BLaER1 treated with 17β-estradiol and CSF1 and Interleukin-3, amounts not matched to agents 10 nM and 100 nM (cell line): ENCODE measurements at regions not wholly inside any gene's neighbourhood (a gene's known extent, or its start where the extent isn't known, plus 50 kb on each side); places are given as distances from the start of the nearest gene placed in this dataset.
"Not testable (repeated sequence)": the region's sequence is repeated elsewhere in the genome, so short reads cannot be mapped to it uniquely, and the experiment has no call there.

ENCODE experiments used
- H3K27ac ChIP-seq, 11 experiments: shearing (Covaris generic); formaldehyde crosslinking; 2 replicates each; pipeline ENCODE4 v1.8.1; 2022
- H3K27me3 ChIP-seq, 11 experiments: shearing (Covaris generic); formaldehyde crosslinking; 2 replicates each; pipeline ENCODE4 v1.8.1; 2022
- H3K36me3 ChIP-seq, 11 experiments: shearing (Covaris generic); formaldehyde crosslinking; 2 replicates each; pipeline ENCODE4 v1.8.1; 2022
- H3K4me1 ChIP-seq, 10 experiments: shearing (Covaris generic); formaldehyde crosslinking; 2 replicates each; pipeline ENCODE4 v1.8.1; 2022
- H3K4me2 ChIP-seq, 11 experiments: shearing (Covaris generic); formaldehyde crosslinking; 2 replicates each; pipeline ENCODE4 v1.8.1; 2022
- H3K4me3 ChIP-seq, 10 experiments: shearing (Covaris generic); formaldehyde crosslinking; 2 replicates each; pipeline ENCODE4 v1.8.1; 2022
- H3K9ac ChIP-seq, 11 experiments: shearing (Covaris generic); formaldehyde crosslinking; 2 replicates each; pipeline ENCODE4 v1.8.1; 2022
- H3K9me3 ChIP-seq, 11 experiments: shearing (Covaris generic); formaldehyde crosslinking; replicated peaks in 1 of 11; 2 replicates each; pipeline ENCODE4 v1.8.1; 2022
- H4K20me1 ChIP-seq, 11 experiments: shearing (Covaris generic); formaldehyde crosslinking; 2 replicates each; pipeline ENCODE4 v1.8.1; 2022
- Cebpa-rat ChIP-seq, 11 experiments: shearing (Covaris generic); IDR thresholded peaks; 2 replicates each; pipeline ENCODE4 v1.8.1; 2022

GRCh38 chr6:153368131-153368530 is 237.0 kb upstream of the RGS17 start:
- no peak overlapping the region for H3K27ac ChIP-seq
- no peak overlapping the region for H3K9ac ChIP-seq
- H3K9me3 ChIP-seq: no peaks in the 10 kb centered on the region; a peak in 1 of 22 replicates
- H3K4me3 ChIP-seq: no peak overlapping the region
- H3K36me3 ChIP-seq: no peaks in the 10 kb centered on the region
- no peaks in the 10 kb centered on the region for H3K27me3 ChIP-seq
- H3K4me2 ChIP-seq: no peak overlapping the region
- H3K4me1 ChIP-seq: no peaks in the 10 kb centered on the region
- H4K20me1 ChIP-seq: no peaks in the 10 kb centered on the region
- no peak for TF ChIP-seq Cebpa-rat (IDR thresholded peaks at IDR 0.05)

- H3K27ac ChIP-seq: no peak overlapping the region
- no peak for TF ChIP-seq Cebpa-rat (IDR thresholded peaks at IDR 0.05)
- H3K9ac ChIP-seq: no peak overlapping the region
- H3K36me3 ChIP-seq: no peaks in the 10 kb centered on the region
- no peaks in the 10 kb centered on the region for H3K27me3 ChIP-seq
- H4K20me1 ChIP-seq: no peaks in the 10 kb centered on the region
- no peaks in the 10 kb centered on the region for H3K4me1 ChIP-seq
- H3K4me2 ChIP-seq: no peak overlapping the region
- H3K9me3 ChIP-seq: no peaks in the 10 kb centered on the region; a peak in 1 of 22 replicates
- no peak overlapping the region for H3K4me3 ChIP-seq
These were observed 235.9 kb upstream of the RGS17 start for GRCh38 chr6:153367021-153367420.

- Histone ChIP-seq H3K4me2 (no peak overlapping the region), H3K36me3 (no peaks in the 10 kb centered on the region), H3K4me3 (no peak overlapping the region), H3K9ac (no peak overlapping the region), H3K4me1 (peaks cover 0 to 10% (median 8%) of the 10 kb centered on the region in 10 experiments; a peak in 12 of 20 replicates), H3K27me3 (no peaks in the 10 kb centered on the region), H3K9me3 (peaks cover 7 to 25% (median 16%) of the 10 kb centered on the region in 11 experiments; a peak in 18 of 22 replicates), H3K27ac (no peak overlapping the region), H4K20me1 (no peaks in the 10 kb centered on the region)
- no peak for TF ChIP-seq Cebpa-rat (IDR thresholded peaks at IDR 0.05)
These were observed 226.3 kb upstream of the RGS17 start for GRCh38 chr6:153357391-153357790.

GRCh38 chr6:153340568-153340967 is 209.5 kb upstream of the RGS17 start:
- no peak for TF ChIP-seq Cebpa-rat (IDR thresholded peaks at IDR 0.05)
- H4K20me1 ChIP-seq: no peaks in the 10 kb centered on the region
- H3K9ac ChIP-seq: no peak overlapping the region
- no peak overlapping the region for H3K27ac ChIP-seq
- no peaks in the 10 kb centered on the region for H3K4me1 ChIP-seq
- no peaks in the 10 kb centered on the region for H3K27me3 ChIP-seq
- H3K4me3 ChIP-seq: no peak overlapping the region
- H3K36me3 ChIP-seq: no peaks in the 10 kb centered on the region
- no peak overlapping the region for H3K4me2 ChIP-seq
- H3K9me3 ChIP-seq: no peaks in the 10 kb centered on the region

GRCh38 chr6:153334121-153334520 is 203.0 kb upstream of the RGS17 start:
- H3K4me1 ChIP-seq: no peaks in the 10 kb centered on the region
- no peak overlapping the region for H3K9ac ChIP-seq
- H3K27me3 ChIP-seq: no peaks in the 10 kb centered on the region
- H4K20me1 ChIP-seq: no peaks in the 10 kb centered on the region
- no peak overlapping the region for H3K4me2 ChIP-seq
- no peak overlapping the region for H3K4me3 ChIP-seq
- no peak for TF ChIP-seq Cebpa-rat (IDR thresholded peaks at IDR 0.05)
- peaks cover 0 to 9% (median 0%) of the 10 kb centered on the region in 11 experiments; a peak in 6 of 22 replicates for H3K9me3 ChIP-seq
- no peaks in the 10 kb centered on the region for H3K36me3 ChIP-seq
- no peak overlapping the region for H3K27ac ChIP-seq

GRCh38 chr6:153331221-153331620 is 200.1 kb upstream of the RGS17 start:
- not testable (repeated sequence) for H3K36me3 ChIP-seq, H3K4me3 ChIP-seq, H3K27me3 ChIP-seq, H3K9me3 ChIP-seq, H3K27ac ChIP-seq, H3K4me2 ChIP-seq, H3K9ac ChIP-seq, H4K20me1 ChIP-seq, H3K4me1 ChIP-seq

- no peaks in the 10 kb centered on the region for H3K27me3 ChIP-seq
- H3K9ac ChIP-seq: no peak overlapping the region
- no peak for TF ChIP-seq Cebpa-rat (IDR thresholded peaks at IDR 0.05)
- H3K36me3 ChIP-seq: no peaks in the 10 kb centered on the region
- no peaks in the 10 kb centered on the region for H4K20me1 ChIP-seq
- peaks cover 0 to 9% (median 0%) of the 10 kb centered on the region in 11 experiments; a peak in 6 of 22 replicates for H3K9me3 ChIP-seq
- H3K4me1 ChIP-seq: no peaks in the 10 kb centered on the region
- H3K4me2 ChIP-seq: no peak overlapping the region
- H3K27ac ChIP-seq: no peak overlapping the region
- no peak overlapping the region for H3K4me3 ChIP-seq
These were observed 197.1 kb upstream of the RGS17 start for GRCh38 chr6:153328194-153328593.

- no peak overlapping the region for H3K27ac ChIP-seq
- H3K36me3 ChIP-seq: no peaks in the 10 kb centered on the region
- H3K4me3 ChIP-seq: no peak overlapping the region
- no peak overlapping the region for H3K9ac ChIP-seq
- no peak for TF ChIP-seq Cebpa-rat (IDR thresholded peaks at IDR 0.05)
- no peak overlapping the region for H3K4me2 ChIP-seq
- H4K20me1 ChIP-seq: no peaks in the 10 kb centered on the region
- no peaks in the 10 kb centered on the region for H3K9me3 ChIP-seq
- H3K4me1 ChIP-seq: no peaks in the 10 kb centered on the region
- H3K27me3 ChIP-seq: no peaks in the 10 kb centered on the region
These were observed 194.6 kb upstream of the RGS17 start for GRCh38 chr6:153325661-153326060.

- no peaks in the 10 kb centered on the region for H3K27me3 ChIP-seq
- H3K4me1 ChIP-seq: no peaks in the 10 kb centered on the region
- no peaks in the 10 kb centered on the region for H4K20me1 ChIP-seq
- H3K9ac ChIP-seq: no peak overlapping the region
- no peaks in the 10 kb centered on the region for H3K9me3 ChIP-seq
- H3K4me2 ChIP-seq: no peak overlapping the region
- no peaks in the 10 kb centered on the region for H3K36me3 ChIP-seq
- H3K4me3 ChIP-seq: no peak overlapping the region
- H3K27ac ChIP-seq: no peak overlapping the region
- TF ChIP-seq Cebpa-rat (IDR thresholded peaks at IDR 0.05): no peak
These were observed 181.6 kb upstream of the RGS17 start for GRCh38 chr6:153312634-153313033.

GRCh38 chr6:153309651-153310050 is 178.6 kb upstream of the RGS17 start:
- Histone ChIP-seq H3K27ac (no peak overlapping the region), H4K20me1 (no peaks in the 10 kb centered on the region), H3K9me3 (peaks cover 0 to 5% (median 0%) of the 10 kb centered on the region in 11 experiments; a peak in 2 of 22 replicates), H3K4me2 (no peak overlapping the region), H3K36me3 (no peaks in the 10 kb centered on the region), H3K9ac (no peak overlapping the region), H3K4me1 (no peaks in the 10 kb centered on the region), H3K27me3 (no peaks in the 10 kb centered on the region), H3K4me3 (no peak overlapping the region)
- TF ChIP-seq Cebpa-rat (IDR thresholded peaks at IDR 0.05): no peak
